ENCODE measurements at regions not wholly inside any gene's neighbourhood (a gene's known extent, or its start where the extent isn't known, plus 50 kb on each side); places are given as distances from the start of the nearest gene placed in this dataset.

- TF ChIP-seq ARID2 (CRISPR knock-in tag; IDR thresholded peaks at IDR 0.05; ENCODE audit: borderline replicate concordance) (no peak), PHF8 (CRISPR knock-in tag; IDR thresholded peaks at IDR 0.05) (no peak), SYNCRIP (IDR thresholded peaks at IDR 0.05; ENCODE audit: insufficient read depth, low read depth, low read length) (no peak), FOXK1 (CRISPR knock-in tag; IDR thresholded peaks at IDR 0.05; ENCODE audit: borderline replicate concordance, low read depth) (peak; percentile 55; the same call in 1 of the 2 replicates), MED8 (CRISPR knock-in tag; IDR thresholded peaks at IDR 0.05; ENCODE audit: insufficient replicate concordance) (no peak), SOX5 (CRISPR knock-in tag; IDR thresholded peaks at IDR 0.05; ENCODE audit: borderline replicate concordance) (peak; percentile 15; the same call in 1 of the 2 replicates), HNF1A (IDR thresholded peaks at IDR 0.05; ENCODE audit: low read depth) (no peak), HNF1A (CRISPR knock-in tag; IDR thresholded peaks at IDR 0.05; ENCODE audit: borderline replicate concordance) (no peak), ZNF558 (CRISPR knock-in tag; IDR thresholded peaks at IDR 0.05; ENCODE audit: borderline replicate concordance) (no peak), SMAD9 (CRISPR knock-in tag; IDR thresholded peaks at IDR 0.05) (no peak), ZBTB42 (CRISPR knock-in tag; IDR thresholded peaks at IDR 0.05) (no peak), ZNF24 (IDR thresholded peaks at IDR 0.05) (no peak), IKZF1 (IDR thresholded peaks at IDR 0.05) (no peak), ZNF792 (CRISPR knock-in tag; IDR thresholded peaks at IDR 0.05) (no peak), U2AF1 (optimal IDR thresholded peaks at IDR 0.05; ENCODE audit: low read depth, low read length) (no peak), FOXO1 (CRISPR knock-in tag; IDR thresholded peaks at IDR 0.05) (no peak), MAFG (CRISPR knock-in tag; IDR thresholded peaks at IDR 0.05) (no peak), ZSCAN21 (CRISPR knock-in tag; IDR thresholded peaks at IDR 0.05; ENCODE audit: borderline replicate concordance) (no peak), CBX2 (IDR thresholded peaks at IDR 0.05; ENCODE audit: low read depth, low read length) (no peak), CBX2 (CRISPR knock-in tag; IDR thresholded peaks at IDR 0.05; ENCODE audit: low read depth) (no peak), ZFP36 (IDR thresholded peaks at IDR 0.05; ENCODE audit: borderline replicate concordance, low read depth, low read length, partially characterized antibody) (no peak), HOMEZ (CRISPR knock-in tag; IDR thresholded peaks at IDR 0.05; ENCODE audit: low read depth) (peak; percentile 63; the same call in 1 of the 2 replicates), NFATC3 (CRISPR knock-in tag; IDR thresholded peaks at IDR 0.05) (no peak), ZNF329 (CRISPR knock-in tag; IDR thresholded peaks at IDR 0.05; ENCODE audit: low read depth) (0 out of 2 replicates have a peak, but pooled peaks have one; percentile 33)
- TF ChIP-seq, protein P1, sequence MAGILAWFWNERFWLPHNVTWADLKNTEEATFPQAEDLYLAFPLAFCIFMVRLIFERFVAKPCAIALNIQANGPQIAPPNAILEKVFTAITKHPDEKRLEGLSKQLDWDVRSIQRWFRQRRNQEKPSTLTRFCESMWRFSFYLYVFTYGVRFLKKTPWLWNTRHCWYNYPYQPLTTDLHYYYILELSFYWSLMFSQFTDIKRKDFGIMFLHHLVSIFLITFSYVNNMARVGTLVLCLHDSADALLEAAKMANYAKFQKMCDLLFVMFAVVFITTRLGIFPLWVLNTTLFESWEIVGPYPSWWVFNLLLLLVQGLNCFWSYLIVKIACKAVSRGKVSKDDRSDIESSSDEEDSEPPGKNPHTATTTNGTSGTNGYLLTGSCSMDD (CRISPR knock-in tag; IDR thresholded peaks at IDR 0.05), result no peak
Measured at GRCh38 chr2:226180281-226180884, 619.2 kb downstream of the IRS1 start (continued).
